ENCODE measurements at regions not wholly inside any gene's neighbourhood (a gene's known extent, or its start where the extent isn't known, plus 50 kb on each side); places are given as distances from the start of the nearest gene placed in this dataset.

- TF ChIP-seq BCL11A (IDR thresholded peaks at IDR 0.05; ENCODE audit: low read depth in 2 of 2, low read length in 2 of 2) = no peak
- no peak for TF ChIP-seq EZH2 (IDR thresholded peaks at IDR 0.05; ENCODE audit: low read depth, low read length, severe bottlenecking)
- TF ChIP-seq YY1 (IDR thresholded peaks at IDR 0.05; ENCODE audit: low read depth, low read length) = no peak
- TF ChIP-seq POU5F1 (IDR thresholded peaks at IDR 0.05; ENCODE audit: low read depth, low read length) = no peak
- no peak for TF ChIP-seq CHD2 (IDR thresholded peaks at IDR 0.05; ENCODE audit: low read length)
- no peak for TF ChIP-seq NANOG (IDR thresholded peaks at IDR 0.05; ENCODE audit: insufficient read depth, low read depth, low read length, poor library complexity, severe bottlenecking)
- no peak for TF ChIP-seq JUN (IDR thresholded peaks at IDR 0.05; ENCODE audit: low read depth, low read length)
- no peak for TF ChIP-seq RFX5 (IDR thresholded peaks at IDR 0.05; ENCODE audit: borderline replicate concordance, low read depth, low read length)
- no peak for TF ChIP-seq MAX (IDR thresholded peaks at IDR 0.05)
- TF ChIP-seq RNF2 (IDR thresholded peaks at IDR 0.05; ENCODE audit: borderline replicate concordance, low read depth, low read length, missing control alignments, poor library complexity, severe bottlenecking) = no peak
Observed at GRCh38 chr2:60352491-60353405, 200.7 kb downstream of the BCL11A start (continued).
